ENCODE measurements at regions not wholly inside any gene's neighbourhood (a gene's known extent, or its start where the extent isn't known, plus 50 kb on each side); places are given as distances from the start of the nearest gene placed in this dataset.

DNA sequence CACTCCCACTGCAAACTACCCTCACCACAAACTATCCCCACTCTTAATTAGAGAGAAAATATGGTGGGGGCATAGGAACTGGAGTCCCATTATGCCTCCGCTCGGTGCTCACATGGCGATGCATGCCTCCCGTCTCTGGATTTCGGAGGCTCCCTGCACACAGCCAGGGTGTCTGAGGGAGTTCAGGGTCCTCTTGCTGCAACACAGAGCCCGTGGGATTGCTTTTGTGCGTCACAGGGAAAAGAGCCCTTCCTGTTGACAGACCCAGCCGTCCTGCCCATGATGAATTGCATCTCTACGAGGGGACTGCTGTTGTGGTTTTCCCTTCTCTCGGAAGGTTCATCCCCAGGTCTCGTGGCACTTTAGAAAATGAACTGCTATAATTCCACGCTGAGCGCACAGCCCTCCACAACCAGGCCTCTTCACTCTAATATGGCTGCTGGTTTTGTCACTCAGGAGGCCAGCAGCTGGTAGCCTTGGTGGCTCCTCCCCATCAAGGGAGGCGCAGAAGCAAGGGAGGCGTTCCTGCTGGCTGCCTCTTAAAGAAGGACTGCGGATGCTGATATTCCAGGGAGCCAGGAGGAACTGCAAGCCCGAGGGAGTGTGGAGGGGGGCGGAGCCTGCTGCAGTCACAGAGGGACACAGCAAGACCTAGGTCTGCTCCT is 158.0 kb downstream of the KCNA5 start:
- TF ChIP-seq, protein P1, sequence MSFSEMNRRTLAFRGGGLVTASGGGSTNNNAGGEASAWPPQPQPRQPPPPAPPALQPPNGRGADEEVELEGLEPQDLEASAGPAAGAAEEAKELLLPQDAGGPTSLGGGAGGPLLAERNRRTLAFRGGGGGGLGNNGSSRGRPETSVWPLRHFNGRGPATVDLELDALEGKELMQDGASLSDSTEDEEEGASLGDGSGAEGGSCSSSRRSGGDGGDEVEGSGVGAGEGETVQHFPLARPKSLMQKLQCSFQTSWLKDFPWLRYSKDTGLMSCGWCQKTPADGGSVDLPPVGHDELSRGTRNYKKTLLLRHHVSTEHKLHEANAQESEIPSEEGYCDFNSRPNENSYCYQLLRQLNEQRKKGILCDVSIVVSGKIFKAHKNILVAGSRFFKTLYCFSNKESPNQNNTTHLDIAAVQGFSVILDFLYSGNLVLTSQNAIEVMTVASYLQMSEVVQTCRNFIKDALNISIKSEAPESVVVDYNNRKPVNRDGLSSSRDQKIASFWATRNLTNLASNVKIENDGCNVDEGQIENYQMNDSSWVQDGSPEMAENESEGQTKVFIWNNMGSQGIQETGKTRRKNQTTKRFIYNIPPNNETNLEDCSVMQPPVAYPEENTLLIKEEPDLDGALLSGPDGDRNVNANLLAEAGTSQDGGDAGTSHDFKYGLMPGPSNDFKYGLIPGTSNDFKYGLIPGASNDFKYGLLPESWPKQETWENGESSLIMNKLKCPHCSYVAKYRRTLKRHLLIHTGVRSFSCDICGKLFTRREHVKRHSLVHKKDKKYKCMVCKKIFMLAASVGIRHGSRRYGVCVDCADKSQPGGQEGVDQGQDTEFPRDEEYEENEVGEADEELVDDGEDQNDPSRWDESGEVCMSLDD (tag by site-specific recombination; IDR thresholded peaks at IDR 0.05): no peak
- no peak for TF ChIP-seq ZNF416 (tag by site-specific recombination; IDR thresholded peaks at IDR 0.05)
- TF ChIP-seq, protein P2, sequence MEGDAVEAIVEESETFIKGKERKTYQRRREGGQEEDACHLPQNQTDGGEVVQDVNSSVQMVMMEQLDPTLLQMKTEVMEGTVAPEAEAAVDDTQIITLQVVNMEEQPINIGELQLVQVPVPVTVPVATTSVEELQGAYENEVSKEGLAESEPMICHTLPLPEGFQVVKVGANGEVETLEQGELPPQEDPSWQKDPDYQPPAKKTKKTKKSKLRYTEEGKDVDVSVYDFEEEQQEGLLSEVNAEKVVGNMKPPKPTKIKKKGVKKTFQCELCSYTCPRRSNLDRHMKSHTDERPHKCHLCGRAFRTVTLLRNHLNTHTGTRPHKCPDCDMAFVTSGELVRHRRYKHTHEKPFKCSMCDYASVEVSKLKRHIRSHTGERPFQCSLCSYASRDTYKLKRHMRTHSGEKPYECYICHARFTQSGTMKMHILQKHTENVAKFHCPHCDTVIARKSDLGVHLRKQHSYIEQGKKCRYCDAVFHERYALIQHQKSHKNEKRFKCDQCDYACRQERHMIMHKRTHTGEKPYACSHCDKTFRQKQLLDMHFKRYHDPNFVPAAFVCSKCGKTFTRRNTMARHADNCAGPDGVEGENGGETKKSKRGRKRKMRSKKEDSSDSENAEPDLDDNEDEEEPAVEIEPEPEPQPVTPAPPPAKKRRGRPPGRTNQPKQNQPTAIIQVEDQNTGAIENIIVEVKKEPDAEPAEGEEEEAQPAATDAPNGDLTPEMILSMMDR (tag by site-specific recombination; IDR thresholded peaks at IDR 0.05): no peak
- TF ChIP-seq, protein P3, sequence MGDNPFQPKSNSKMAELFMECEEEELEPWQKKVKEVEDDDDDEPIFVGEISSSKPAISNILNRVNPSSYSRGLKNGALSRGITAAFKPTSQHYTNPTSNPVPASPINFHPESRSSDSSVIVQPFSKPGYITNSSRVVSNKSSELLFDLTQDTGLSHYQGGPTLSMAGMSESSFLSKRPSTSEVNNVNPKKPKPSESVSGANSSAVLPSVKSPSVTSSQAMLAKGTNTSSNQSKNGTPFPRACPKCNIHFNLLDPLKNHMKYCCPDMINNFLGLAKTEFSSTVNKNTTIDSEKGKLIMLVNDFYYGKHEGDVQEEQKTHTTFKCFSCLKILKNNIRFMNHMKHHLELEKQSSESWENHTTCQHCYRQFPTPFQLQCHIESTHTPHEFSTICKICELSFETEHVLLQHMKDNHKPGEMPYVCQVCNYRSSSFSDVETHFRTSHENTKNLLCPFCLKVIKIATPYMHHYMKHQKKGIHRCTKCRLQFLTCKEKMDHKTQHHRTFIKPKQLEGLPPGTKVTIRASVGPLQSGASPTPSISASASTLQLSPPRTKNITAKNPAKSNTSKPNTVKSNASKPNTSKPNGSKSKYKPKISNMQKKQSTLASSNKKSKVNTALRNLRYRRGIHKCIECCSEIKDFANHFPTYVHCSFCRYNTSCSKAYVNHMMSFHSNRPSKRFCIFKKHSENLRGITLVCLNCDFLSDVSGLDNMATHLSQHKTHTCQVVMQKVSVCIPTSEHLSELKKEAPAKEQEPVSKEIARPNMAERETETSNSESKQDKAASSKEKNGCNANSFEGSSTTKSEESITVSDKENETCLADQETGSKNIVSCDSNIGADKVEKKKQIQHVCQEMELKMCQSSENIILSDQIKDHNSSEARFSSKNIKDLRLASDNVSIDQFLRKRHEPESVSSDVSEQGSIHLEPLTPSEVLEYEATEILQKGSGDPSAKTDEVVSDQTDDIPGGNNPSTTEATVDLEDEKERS (tag by site-specific recombination; IDR thresholded peaks at IDR 0.05): no peak
- TF ChIP-seq ZNF558 (tag by site-specific recombination; IDR thresholded peaks at IDR 0.05): no peak
- TF ChIP-seq SCRT2 (tag by site-specific recombination; IDR thresholded peaks at IDR 0.05): no peak
- no peak for TF ChIP-seq TCF7L2 (IDR thresholded peaks at IDR 0.05; ENCODE audit: borderline replicate concordance, low read depth, low read length)
- TF ChIP-seq ZNF138 (tag by site-specific recombination; IDR thresholded peaks at IDR 0.05; ENCODE audit: borderline replicate concordance): no peak
- TF ChIP-seq ZNF664 (tag by site-specific recombination; IDR thresholded peaks at IDR 0.05): no peak
- no peak for TF ChIP-seq ZNF140 (tag by site-specific recombination; IDR thresholded peaks at IDR 0.05)
- TF ChIP-seq ZNF510 (tag by site-specific recombination; IDR thresholded peaks at IDR 0.05; ENCODE audit: insufficient replicate concordance): no peak
- no peak for TF ChIP-seq ZNF341 (tag by site-specific recombination; IDR thresholded peaks at IDR 0.05; ENCODE audit: low read depth)
- TF ChIP-seq ZBTB21 (tag by site-specific recombination; IDR thresholded peaks at IDR 0.05): no peak
